IMR-90 (cell line): ENCODE measurements at regions not wholly inside any gene's neighbourhood (a gene's known extent, or its start where the extent isn't known, plus 50 kb on each side); places are given as distances from the start of the nearest gene placed in this dataset.

Experiments used
- ATAC-seq: fragments of 200-7000 bp; cut with Tn5 transposase; 2 replicates; pipeline ENCODE4 v1.9.1; 2020; ENCODE audit warnings: low read depth, mild to moderate bottlenecking, moderate library complexity
- BruUV-seq: library from RNA; stranded (reverse); fragments of 400-500 nt; replicated peaks from 2 replicates; lab custom pipeline; 2021; lab: Mats Ljungman, UMichigan
- CTCF ChIA-PET: fragments of 300-600 bp; formaldehyde crosslinking; extraction: SDS; loops from one replicate; lab custom pipeline; 2021; ENCODE audit warnings: antibody characterized with exemption; lab: Yijun Ruan, JAX
- POLR2A ChIA-PET: fragments of 300-600 bp; sonication (Branson Sonifier 250); formaldehyde crosslinking; loops from one replicate; lab custom pipeline; 2022; ENCODE audit warnings: antibody characterized with exemption; ENCODE audit not compliant: unreplicated experiment; lab: Charles Lee
- DNase-seq: peaks from one replicate; pipeline ENCODE4 v3.0.0; 2013
- H2AFZ ChIP-seq: replicated peaks from 2 replicates; pipeline ENCODE3; 2013; ENCODE audit warnings: low read length, mild to moderate bottlenecking; ENCODE audit not compliant: poor library complexity
- H2AK5ac ChIP-seq: 2 replicates; pipeline ENCODE4 v1.6.1; 2013; ENCODE audit warnings: low read depth, low read length, inconsistent platforms
- H2AK9ac ChIP-seq: replicated peaks from 2 replicates; pipeline ENCODE3; 2013; ENCODE audit warnings: mild to moderate bottlenecking, low read depth, low read length, moderate library complexity; ENCODE audit not compliant: poor library complexity
- H2BK120ac ChIP-seq: 2 replicates; pipeline ENCODE4 v1.6.1; 2013; ENCODE audit warnings: low read depth, low read length, inconsistent platforms
- H2BK15ac ChIP-seq: 3 replicates; pipeline ENCODE4 v1.6.1; 2013; ENCODE audit warnings: low read depth, low read length, inconsistent platforms
- H2BK20ac ChIP-seq: 2 replicates; pipeline ENCODE4 v1.6.1; 2013; ENCODE audit warnings: low read depth, mild to moderate bottlenecking, inconsistent platforms, low read length, moderate library complexity
- H2BK5ac ChIP-seq: 2 replicates; pipeline ENCODE4 v1.6.1; 2013; ENCODE audit warnings: mild to moderate bottlenecking, low read depth, low read length, inconsistent platforms; ENCODE audit not compliant: poor library complexity, severe bottlenecking
- H3K14ac ChIP-seq: replicated peaks from 2 replicates; pipeline ENCODE4 v1.6.1; 2013; ENCODE audit warnings: low read depth, low read length, inconsistent platforms
- H3K18ac ChIP-seq: 2 replicates; pipeline ENCODE4 v1.6.1; 2013; ENCODE audit warnings: low read depth, low read length, control low read depth
- H3K23ac ChIP-seq: 2 replicates; pipeline ENCODE4 v1.6.1; 2013; ENCODE audit warnings: low read depth, low read length, inconsistent platforms
- H3K27ac ChIP-seq: 2 replicates; pipeline ENCODE4 v1.5.1; 2013; ENCODE audit warnings: mild to moderate bottlenecking, control low read depth, low read length; ENCODE audit not compliant: insufficient read depth
- H3K27me3 ChIP-seq: 2 replicates; pipeline ENCODE4 v1.6.1; 2013; ENCODE audit warnings: low read length; ENCODE audit not compliant: control insufficient read depth, insufficient read depth
- H3K36me3 ChIP-seq: 2 replicates; pipeline ENCODE4 v1.6.1; 2013; ENCODE audit warnings: low read length, mixed read lengths; ENCODE audit not compliant: control insufficient read depth, insufficient read depth
- H3K4ac ChIP-seq: 2 replicates; pipeline ENCODE4 v1.6.1; 2013; ENCODE audit warnings: low read depth, low read length, inconsistent platforms
- H3K4me1 ChIP-seq: 2 replicates; pipeline ENCODE4 v1.6.1; 2013; ENCODE audit warnings: low read length, mixed read lengths; ENCODE audit not compliant: control insufficient read depth, insufficient read depth
- H3K4me2 ChIP-seq: 2 replicates; pipeline ENCODE4 v1.6.1; 2013; ENCODE audit warnings: low read depth, mild to moderate bottlenecking, control low read depth, low read length, moderate library complexity
- H3K4me3 ChIP-seq: 2 replicates; pipeline ENCODE4 v1.5.1; 2013; ENCODE audit warnings: low read depth, mild to moderate bottlenecking, control low read depth, low read length, moderate library complexity; ENCODE audit not compliant: insufficient read depth
- H3K56ac ChIP-seq: 2 replicates; pipeline ENCODE4 v1.6.1; 2013; ENCODE audit warnings: low read length, inconsistent platforms; ENCODE audit not compliant: insufficient read depth; ENCODE audit errors: extremely low read depth
- H3K79me1 ChIP-seq, 2 experiments: 2 replicates each; pipeline ENCODE4 v1.6.1; 2013; ENCODE audit warnings: low read length in 2 of 2, inconsistent platforms in 1 of 2, low read depth in 1 of 2
- H3K9ac ChIP-seq: 2 replicates; pipeline ENCODE4 v1.6.1; 2013; ENCODE audit warnings: low read depth, low read length, control low read depth
- H3K9me1 ChIP-seq: 2 replicates; pipeline ENCODE4 v1.6.1; 2013; ENCODE audit warnings: low read length, inconsistent platforms; ENCODE audit not compliant: insufficient read depth
- H3K9me3 ChIP-seq: 2 replicates; pipeline ENCODE4 v1.6.1; 2013; ENCODE audit warnings: low read length; ENCODE audit not compliant: control insufficient read depth, insufficient read depth
- H4K20me1 ChIP-seq: 2 replicates; pipeline ENCODE4 v1.6.1; 2013; ENCODE audit warnings: low read length, inconsistent platforms; ENCODE audit not compliant: insufficient read depth
- H4K5ac ChIP-seq: 2 replicates; pipeline ENCODE4 v1.6.1; 2013; ENCODE audit warnings: mild to moderate bottlenecking, low read depth, low read length, control low read depth
- H4K8ac ChIP-seq, 2 experiments: 2 replicates each; pipeline ENCODE4 v1.6.1; 2013; ENCODE audit warnings: low read depth in 2 of 2, low read length in 2 of 2, control low read depth in 1 of 2, inconsistent platforms in 1 of 2
- H4K91ac ChIP-seq: 2 replicates; pipeline ENCODE4 v1.6.1; 2013; ENCODE audit warnings: low read depth, low read length, inconsistent platforms; ENCODE audit not compliant: insufficient read depth
- CEBPB ChIP-seq: IDR thresholded peaks from 2 replicates; pipeline ENCODE4 v1.6.1; 2012; ENCODE audit warnings: low read depth, low read length, improper control_type of control experiment
- CHD1 ChIP-seq: IDR thresholded peaks from 2 replicates; pipeline ENCODE4 v1.6.1; 2012; ENCODE audit warnings: low read depth, low read length, improper control_type of control experiment
- FOS ChIP-seq: fragments of 150-350 bp; IDR thresholded peaks from 2 replicates; pipeline ENCODE4 v1.6.1; 2016; ENCODE audit warnings: low read depth, low read length
- MAFK ChIP-seq: IDR thresholded peaks from 2 replicates; pipeline ENCODE4 v1.6.1; 2012; ENCODE audit warnings: low read depth, low read length, improper control_type of control experiment
- MXI1 ChIP-seq: IDR thresholded peaks from 2 replicates; pipeline ENCODE4 v1.6.1; 2012; ENCODE audit warnings: low read depth, mild to moderate bottlenecking, low read length, moderate library complexity, borderline replicate concordance
- NFE2L2 ChIP-seq: fragments of 150-350 bp; IDR thresholded peaks from 2 replicates; pipeline ENCODE4 v1.6.1; 2016; ENCODE audit warnings: low read depth, mild to moderate bottlenecking, low read length
- WGBS, 2 experiments: methylation state at CpG; one replicate each; pipeline versions ENCODE4 v1.1.5 to v1.1.7; 2013; ENCODE audit warnings: missing lambda C conversion rate in 2 of 2; ENCODE audit not compliant: insufficient read length in 1 of 2; ENCODE audit errors: extremely low coverage in 2 of 2; 5-methylcytosine and 5-hydroxymethylcytosine counted together
- dilution Hi-C: fragments of 300-500 bp; cut with HindIII; formaldehyde crosslinking; loops from one replicate; pipeline ENCODE4 v1.14.3; 2018; ENCODE audit warnings: low sequenced_read_pairs; ENCODE audit not compliant: unreplicated experiment
- in situ Hi-C: fragments of 300-500 bp; cut with MboI; formaldehyde crosslinking; loops from 3 replicates; pipeline ENCODE4 v1.14.3; 2019; ENCODE audit warnings: low sequenced_read_pairs, inconsistent platforms, mixed read lengths
- intact Hi-C: fragments of 100-400 bp; cut with micrococcal nuclease; formaldehyde crosslinking; loops from 2 replicates; pipeline ENCODE4 v1.10.0; 2022
- TF ChIP-seq, protein P1 (sequence below): fragments of 150-350 bp; IDR thresholded peaks from 2 replicates; pipeline ENCODE4 v1.6.1; 2016; ENCODE audit warnings: low read depth, mild to moderate bottlenecking, low read length, moderate library complexity, borderline replicate concordance
- TF ChIP-seq, protein P2 (sequence below): conservative IDR thresholded peaks from 2 replicates; pipeline ENCODE4 v1.5.1; 2012; ENCODE audit warnings: mild to moderate bottlenecking, low read depth, low read length, improper control_type of control experiment

DNA sequence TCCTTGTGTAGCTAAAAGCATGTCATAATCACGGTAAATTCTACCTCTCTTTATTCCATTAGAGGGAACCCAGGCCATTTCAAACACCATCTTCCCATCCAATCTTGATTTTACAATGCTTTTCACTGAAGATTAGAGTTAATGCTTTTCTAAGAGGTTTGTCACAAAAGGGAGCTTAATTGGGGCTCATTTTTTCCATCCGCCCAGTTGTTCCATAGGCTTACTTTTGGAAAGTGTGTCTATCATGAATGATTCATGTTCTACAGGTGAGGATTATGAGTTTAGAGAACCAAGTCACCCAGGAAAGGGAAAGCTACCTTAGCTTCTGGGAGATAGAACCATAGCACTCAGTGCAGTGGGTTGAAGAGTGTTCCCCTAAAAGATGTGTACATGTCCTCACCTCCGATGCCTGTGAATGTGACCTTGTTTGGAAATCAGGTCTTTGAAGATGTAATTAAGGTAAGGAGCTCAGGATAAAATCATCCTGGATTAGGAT, 286.9 kb upstream of the RUNX1 start:
- H3K9ac ChIP-seq = no peak overlapping the region

More for the DNA sequence above, 286.9 kb upstream of the RUNX1 start:
- Histone ChIP-seq H2BK120ac (no peak overlapping the region), H3K23ac (no peak overlapping the region), H4K5ac (no peak overlapping the region), H3K79me1 (no peaks in the 10 kb centered on the region), H3K14ac (0 out of 2 replicates have a peak overlapping the region, but pooled peaks have one; percentile 2), H4K91ac (no peak overlapping the region), H2AK5ac (no peak overlapping the region), H2BK20ac (no peak overlapping the region), H2BK5ac (no peak overlapping the region), H2BK15ac (no peak overlapping the region), H3K4ac (no peak overlapping the region), H3K4me2 (no peak overlapping the region), H3K4me1 (no peaks in the 10 kb centered on the region), H3K4me3 (no peak overlapping the region), H4K20me1 (no peaks in the 10 kb centered on the region), H2AFZ (no peak overlapping the region), H3K18ac (no peak overlapping the region), H3K27me3 (no peaks in the 10 kb centered on the region), H4K8ac (no peak overlapping the region), H3K56ac (no peak overlapping the region), H3K36me3 (no peaks in the 10 kb centered on the region), H3K9me1 (no peaks in the 10 kb centered on the region), H3K27ac (no peak overlapping the region), H2AK9ac (no peak overlapping the region), H3K9me3 (no peaks in the 10 kb centered on the region; the same call in 1 of the 2 replicates)
- 100% methylated on average over 2 of the region's 3 CpGs; no CpG with 5 or more reads in 1 of the 2 experiments for WGBS, 2 experiments
- intact Hi-C loops = no loop called here
- CTCF ChIA-PET = no interaction called here
- no peak for TF ChIP-seq CHD1
- no peak for TF ChIP-seq FOS
- TF ChIP-seq MAFK = no peak
- TF ChIP-seq, protein P1, sequence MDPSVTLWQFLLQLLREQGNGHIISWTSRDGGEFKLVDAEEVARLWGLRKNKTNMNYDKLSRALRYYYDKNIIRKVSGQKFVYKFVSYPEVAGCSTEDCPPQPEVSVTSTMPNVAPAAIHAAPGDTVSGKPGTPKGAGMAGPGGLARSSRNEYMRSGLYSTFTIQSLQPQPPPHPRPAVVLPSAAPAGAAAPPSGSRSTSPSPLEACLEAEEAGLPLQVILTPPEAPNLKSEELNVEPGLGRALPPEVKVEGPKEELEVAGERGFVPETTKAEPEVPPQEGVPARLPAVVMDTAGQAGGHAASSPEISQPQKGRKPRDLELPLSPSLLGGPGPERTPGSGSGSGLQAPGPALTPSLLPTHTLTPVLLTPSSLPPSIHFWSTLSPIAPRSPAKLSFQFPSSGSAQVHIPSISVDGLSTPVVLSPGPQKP = no peak
- TF ChIP-seq NFE2L2 = no peak
- no peak for TF ChIP-seq MXI1
- TF ChIP-seq, protein P2, sequence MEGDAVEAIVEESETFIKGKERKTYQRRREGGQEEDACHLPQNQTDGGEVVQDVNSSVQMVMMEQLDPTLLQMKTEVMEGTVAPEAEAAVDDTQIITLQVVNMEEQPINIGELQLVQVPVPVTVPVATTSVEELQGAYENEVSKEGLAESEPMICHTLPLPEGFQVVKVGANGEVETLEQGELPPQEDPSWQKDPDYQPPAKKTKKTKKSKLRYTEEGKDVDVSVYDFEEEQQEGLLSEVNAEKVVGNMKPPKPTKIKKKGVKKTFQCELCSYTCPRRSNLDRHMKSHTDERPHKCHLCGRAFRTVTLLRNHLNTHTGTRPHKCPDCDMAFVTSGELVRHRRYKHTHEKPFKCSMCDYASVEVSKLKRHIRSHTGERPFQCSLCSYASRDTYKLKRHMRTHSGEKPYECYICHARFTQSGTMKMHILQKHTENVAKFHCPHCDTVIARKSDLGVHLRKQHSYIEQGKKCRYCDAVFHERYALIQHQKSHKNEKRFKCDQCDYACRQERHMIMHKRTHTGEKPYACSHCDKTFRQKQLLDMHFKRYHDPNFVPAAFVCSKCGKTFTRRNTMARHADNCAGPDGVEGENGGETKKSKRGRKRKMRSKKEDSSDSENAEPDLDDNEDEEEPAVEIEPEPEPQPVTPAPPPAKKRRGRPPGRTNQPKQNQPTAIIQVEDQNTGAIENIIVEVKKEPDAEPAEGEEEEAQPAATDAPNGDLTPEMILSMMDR = no peak
- TF ChIP-seq CEBPB = no peak
- no peak for DNase-seq
- in situ Hi-C loops = no loop called here
- POLR2A ChIA-PET = no interaction called here
- no TSS peak for BruUV-seq
- ATAC-seq = no peak
- dilution Hi-C loops = no loop called here
